ENCODE measurements at regions not wholly inside any gene's neighbourhood (a gene's known extent, or its start where the extent isn't known, plus 50 kb on each side); places are given as distances from the start of the nearest gene placed in this dataset.
"Not testable (repeated sequence)": the region's sequence is repeated elsewhere in the genome, so short reads cannot be mapped to it uniquely, and the experiment has no call there.

DNA sequence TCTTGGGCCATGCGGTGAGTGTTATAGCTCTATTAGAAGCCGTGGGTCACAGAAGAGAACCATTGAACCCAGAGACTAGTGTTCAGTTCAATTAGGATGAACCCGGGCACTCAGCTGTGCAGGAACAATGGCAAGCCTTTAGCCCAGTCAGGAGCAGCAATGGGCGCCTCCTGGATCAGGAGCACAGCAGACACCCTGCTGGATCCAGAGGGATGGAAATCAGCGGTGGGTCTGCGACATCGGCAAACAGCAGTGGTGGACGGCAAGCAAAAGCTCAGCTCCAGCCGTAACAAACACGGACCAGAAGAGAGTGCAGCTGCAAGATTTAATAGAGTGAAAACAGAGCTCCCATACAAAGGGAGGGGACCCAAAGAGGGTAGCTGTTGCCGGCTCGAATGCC is 228.3 kb upstream of the SPOPL start:
- not testable (repeated sequence) for DNase-seq

GRCh38 chr2:138274421-138275291 is 226.9 kb upstream of the SPOPL start:
- no peak for DNase-seq

GRCh38 chr2:138275292-138275690 is 226.3 kb upstream of the SPOPL start:
- no peak for DNase-seq

- no peak for DNase-seq
Observed at GRCh38 chr2:138275881-138276280, 225.7 kb upstream of the SPOPL start.

GRCh38 chr2:138276339-138276738 is 225.2 kb upstream of the SPOPL start:
- DNase-seq: no peak

DNA sequence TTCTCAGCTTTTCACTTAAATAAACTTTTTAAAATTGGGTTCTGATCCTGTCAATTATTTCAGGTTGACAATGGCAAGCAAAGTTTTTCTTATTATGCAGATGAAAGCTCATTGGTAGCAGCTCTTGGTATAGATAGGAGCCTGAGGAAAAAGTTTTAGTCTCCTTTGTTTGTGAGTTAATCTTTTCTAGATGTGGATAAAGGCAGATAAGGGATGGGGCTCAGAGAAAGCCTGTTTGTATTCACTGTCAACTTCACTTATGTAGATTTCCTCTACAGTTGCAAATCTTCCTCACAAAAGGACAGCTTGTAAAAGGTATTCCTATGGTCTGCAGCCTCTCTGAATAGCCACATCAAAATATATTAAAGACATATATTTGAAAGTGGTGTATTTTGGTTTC is 224.5 kb upstream of the SPOPL start:
- DNase-seq: no peak

DNA sequence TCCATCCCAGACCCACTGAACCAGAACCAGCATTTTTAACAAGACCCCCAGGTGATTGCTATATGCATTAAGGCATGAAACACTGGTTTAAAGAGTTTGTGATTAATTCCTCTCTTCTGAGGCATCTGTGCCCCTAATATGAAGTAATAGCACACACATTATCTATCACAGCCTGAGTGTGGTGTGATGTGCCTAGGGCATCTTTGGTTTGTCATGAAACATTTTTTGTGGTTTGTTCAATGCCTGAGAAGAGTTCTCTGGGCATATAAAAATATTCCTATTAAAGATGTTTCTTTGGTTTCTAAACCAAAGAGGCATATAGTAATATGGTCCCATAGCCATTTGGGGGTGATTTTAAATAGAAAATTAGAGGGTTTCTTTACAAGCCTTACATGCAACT is 221.7 kb upstream of the SPOPL start:
- DNase-seq: no peak

DNA sequence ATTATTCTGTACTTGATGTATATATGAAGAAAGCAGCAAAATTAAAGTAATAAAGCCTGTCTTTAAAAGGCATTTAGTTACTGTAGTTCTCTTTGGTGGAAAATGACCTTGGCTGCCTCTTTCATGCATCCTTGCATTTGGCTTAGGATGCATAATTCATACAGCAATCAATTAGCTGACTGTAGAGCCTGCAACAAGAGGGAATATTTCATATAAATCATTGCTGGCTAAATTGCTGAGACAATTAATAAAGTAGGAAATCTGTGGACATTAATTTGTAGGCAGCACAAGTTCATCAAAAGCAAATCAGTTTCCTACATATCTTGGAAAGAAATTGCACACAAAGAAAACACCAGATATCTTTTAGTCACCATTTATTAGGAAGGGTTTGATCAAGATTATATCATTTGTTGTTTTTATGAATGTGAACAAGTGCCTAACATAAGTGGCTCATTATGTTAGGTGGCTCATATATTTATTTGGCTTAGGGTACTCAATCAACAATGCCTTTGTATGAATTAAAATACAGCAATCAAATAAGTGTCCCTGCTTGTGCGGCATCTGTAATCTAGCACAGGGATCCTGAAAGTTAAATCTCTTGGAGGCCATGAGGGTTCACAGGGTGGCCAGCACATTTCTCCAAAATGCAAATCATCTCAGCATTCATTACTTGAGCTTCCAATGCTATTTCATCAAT is 220.4 kb upstream of the SPOPL start:
- no peak for DNase-seq

DNA sequence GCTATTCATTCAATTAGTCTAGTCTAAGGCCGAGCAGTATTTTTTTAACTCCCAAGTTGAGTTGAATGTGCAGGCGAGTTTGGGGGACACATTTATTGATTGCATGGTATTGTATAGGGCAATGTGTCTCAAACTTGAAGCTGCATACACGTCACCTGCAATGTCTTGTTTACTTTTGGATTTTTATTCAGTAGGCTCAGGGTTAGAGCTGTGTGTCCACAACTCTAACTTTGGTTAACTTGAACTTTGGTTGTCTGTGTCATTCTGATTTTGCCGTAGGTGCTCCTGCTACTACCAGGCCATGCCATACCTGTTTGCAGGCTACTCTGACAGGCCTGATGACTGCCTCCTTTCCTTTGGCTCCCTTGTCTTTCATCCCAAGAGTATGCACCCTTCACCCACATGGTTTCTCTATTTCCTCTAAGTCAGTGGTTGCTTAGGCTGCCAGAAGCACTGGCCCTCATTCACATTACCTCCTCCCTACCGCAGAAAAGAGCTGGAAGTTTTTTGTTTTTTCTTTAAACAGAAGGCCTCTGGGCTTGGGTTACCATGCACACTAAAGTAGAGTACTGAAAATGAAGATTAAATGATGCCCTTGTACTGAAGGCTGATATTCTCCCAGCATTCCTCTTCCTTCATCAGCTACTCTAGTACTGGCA is 219.4 kb upstream of the SPOPL start:
- DNase-seq: no peak

GRCh38 chr2:138291805-138292204 is 209.8 kb upstream of the SPOPL start:
- DNase-seq: no peak

DNA sequence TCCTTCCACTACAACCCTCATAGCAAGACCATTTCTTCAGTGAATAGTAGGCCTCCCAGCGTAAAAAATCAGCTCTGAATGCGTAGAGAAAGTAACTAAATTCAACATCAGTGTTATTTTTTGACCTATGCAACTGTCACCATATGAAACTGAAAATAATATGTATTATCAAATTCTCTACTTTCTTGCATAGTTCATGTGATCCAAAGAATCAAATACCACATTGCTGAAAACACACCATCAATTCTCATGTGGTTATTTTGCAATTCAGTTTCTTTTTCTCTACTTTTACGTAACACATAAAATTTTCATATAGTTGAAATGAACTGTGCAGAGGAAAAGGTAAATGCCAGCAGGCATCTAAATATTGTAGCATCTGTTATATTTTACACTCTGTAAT is 208.5 kb upstream of the SPOPL start:
- DNase-seq: no peak

- DNase-seq: no peak
Observed at GRCh38 chr2:138293549-138293948, 208.0 kb upstream of the SPOPL start.

GRCh38 chr2:138294451-138294850 is 207.1 kb upstream of the SPOPL start:
- peak; percentile 0 to 16 for DNase-seq

DNA sequence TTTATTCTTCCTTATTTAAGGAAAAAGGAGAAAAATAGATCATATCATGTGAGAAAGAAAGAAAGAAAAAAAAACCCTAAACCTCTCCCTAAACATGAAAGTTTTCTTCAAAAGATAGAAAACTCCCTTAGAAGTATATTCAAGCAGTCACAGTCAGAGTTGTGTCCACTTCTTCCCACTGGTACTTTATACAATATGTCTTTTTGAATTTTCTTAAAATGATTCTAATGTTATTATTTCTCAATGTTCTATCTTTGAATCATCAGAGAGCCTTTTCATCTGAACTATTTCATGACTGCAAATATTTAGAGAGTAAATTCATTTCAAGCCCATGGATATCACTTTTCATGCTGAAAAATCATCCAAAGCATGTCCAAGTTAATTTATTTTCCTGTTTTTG is 205.2 kb upstream of the SPOPL start:
- no peak for DNase-seq

DNA sequence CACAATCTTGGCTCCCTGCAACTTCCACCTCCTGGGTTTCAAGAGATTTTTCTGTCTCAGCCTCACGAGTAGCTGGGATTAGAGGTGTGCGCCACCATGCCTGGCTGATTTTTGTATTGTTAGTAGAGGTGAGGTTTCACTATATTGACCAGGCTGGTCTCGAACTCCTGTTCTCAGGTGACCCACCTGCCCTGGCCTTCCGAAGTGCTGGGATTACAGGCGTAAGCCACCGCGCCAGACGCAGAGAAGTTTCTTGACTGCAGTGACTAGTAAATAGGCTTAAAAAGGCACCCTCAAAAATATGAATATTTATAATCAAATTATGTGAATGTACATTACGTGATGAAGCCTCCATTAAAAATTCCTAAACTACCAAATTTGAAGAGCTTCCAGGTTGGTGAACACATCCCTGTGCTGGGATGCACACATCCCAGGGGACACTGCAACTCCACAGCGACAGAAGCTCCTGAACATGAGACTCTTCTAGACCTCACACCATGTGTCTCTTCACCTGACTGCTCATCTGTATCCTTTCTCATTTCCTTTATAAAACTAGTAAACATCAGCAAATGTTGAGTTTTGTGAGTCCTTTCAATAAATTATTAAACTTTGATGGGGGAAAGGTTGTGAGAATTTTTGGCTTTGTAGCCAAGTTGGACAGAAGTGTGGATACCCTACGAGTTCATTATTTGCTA is 203.3 kb upstream of the SPOPL start:
- DNase-seq: no peak

DNA sequence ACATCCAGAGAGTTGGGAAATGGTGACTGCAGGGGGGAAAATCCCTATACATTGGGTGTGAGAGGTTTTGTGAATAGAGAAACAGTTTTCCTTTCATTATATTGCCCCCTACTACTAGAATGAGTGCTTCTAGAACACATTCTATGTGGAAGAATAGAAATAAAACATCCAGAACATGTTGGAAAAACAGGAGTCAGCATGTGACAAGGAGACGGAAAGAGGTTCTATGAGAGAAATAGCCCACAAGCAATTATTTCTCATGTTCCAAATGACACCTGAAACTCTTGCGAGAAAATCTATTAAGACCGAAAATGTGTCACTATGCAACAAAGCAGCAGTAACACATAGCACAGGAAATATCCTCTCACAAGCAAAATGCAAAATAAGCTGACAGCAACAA is 202.7 kb upstream of the SPOPL start:
- DNase-seq: no peak

DNA sequence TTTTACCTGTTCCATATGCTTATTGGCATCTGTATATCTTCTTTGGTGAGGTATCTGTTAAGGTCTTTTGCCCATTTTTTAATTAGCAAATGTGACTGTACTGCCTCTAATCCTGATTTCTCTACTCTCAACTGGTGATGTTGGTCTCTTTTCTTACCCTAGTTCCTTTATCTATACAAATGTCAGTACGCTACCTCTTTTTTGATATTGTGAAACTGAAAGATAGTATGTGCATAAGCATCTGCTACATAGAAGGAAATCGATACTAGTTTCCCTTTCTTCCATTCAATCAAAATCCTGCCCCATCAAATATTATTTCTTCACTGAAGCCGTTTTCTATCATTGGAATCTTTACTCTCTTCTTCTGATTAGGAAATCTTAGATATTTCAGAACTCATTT is 194.9 kb upstream of the SPOPL start:
- DNase-seq: no peak

DNA sequence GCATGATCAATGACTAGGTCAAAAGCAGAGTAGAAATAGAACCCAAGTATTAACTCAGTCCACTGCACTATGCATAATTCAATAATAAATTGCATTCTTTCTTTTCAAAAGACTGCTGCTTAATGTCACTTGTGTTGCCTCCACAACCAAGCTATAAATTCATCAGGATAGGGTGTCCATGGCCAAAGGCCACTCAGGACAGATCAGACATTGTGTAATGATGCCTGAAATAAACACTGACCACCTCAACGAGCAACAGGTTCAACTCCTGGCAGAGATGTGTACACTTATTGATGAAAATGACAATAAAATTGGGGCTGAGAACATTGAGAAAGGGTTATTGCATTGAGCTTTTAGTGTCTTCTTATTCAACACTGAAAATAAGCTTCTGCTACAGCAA is 194.5 kb upstream of the SPOPL start:
- DNase-seq: no peak

DNA sequence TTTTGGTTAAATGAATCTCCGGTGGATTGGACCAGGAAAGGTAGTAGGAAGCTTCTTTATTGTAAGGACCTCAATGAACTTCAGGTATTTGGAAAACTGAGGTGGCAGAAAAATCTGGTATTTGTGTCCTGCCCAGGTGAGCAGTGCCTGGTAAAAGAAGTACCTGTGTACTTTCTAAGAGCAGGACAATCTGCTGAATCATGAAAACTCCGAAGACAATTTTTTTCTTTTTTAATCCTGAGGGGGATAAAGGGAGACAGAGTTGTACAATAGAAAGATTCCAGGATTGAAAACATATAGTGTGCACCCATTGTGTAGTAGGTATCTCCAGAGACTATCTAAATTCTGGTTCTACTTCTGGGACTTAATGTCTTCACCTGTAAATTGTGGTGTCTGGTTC is 191.8 kb upstream of the SPOPL start:
- no peak for DNase-seq

DNA sequence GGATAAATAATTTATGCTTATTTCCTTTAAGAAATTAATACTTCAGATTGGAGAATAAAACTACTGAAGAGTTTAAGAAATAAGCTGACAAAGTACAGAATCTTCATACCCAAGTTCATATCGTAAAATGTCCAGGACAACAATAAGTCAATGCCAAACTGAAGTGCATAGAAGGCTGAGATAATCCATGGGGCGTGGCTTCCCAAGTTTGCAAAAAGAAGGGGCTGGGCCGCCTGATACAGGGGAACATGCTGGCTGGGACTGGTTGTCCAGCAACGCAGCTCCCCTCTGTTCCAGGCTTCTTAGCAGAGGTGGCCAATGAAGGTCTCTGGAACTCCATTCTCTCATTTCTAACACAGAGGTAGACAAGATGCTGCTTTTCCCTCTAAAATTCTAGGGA is 189.5 kb upstream of the SPOPL start:
- no peak for DNase-seq

GRCh38 chr2:138315619-138316018 is 186.0 kb upstream of the SPOPL start:
- DNase-seq: not testable (repeated sequence)

DNA sequence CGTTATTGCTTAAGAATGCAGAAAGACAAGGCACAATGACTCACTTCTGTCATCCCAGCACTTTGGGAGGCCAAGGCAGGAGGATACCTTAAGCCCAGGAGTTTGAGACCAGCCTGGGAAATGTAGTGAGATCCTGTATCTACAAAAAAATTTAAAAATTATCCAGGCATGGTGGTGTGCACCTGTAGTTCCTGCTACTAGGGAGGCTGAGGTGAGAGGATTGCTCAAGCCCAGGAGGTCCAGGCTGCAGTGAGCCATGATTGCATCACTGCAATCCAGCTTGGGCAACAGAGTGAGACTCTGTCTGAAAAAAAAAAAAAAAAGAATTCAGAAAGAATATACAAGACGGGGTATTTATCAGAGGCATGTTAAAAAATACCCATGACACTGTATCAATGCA is 182.0 kb upstream of the SPOPL start:
- no peak for DNase-seq

GRCh38 chr2:138321458-138321857 is 180.1 kb upstream of the SPOPL start:
- no peak for DNase-seq
